ENCODE measurements at regions not wholly inside any gene's neighbourhood (a gene's known extent, or its start where the extent isn't known, plus 50 kb on each side); places are given as distances from the start of the nearest gene placed in this dataset.

DNA sequence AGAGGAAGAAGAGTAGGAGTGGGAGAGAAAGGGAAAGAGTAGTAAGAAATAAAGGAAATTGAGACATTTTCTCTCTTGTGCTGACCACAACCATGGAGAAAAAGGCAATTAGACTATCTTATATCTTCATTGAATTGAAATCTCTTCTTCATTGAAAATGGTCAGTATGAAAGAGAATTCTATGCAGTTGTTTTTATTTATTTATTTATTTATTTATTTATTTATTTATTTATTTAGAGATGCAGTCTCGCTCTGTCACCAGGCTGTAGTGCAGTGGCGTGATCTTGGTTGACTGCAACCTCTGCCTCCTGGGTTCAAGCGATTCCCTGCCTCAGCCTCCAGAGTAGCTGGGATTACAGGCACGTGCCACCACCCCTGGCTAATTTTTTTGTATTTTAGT, 447.1 kb downstream of the PTPRC start:
- Histone ChIP-seq H3K9me3 (ENCODE audit: control insufficient read depth, insufficient read depth, low read depth, low read length) (no peaks in the 10 kb centered on the region), H3K4me3 (ENCODE audit: low read depth in 2 of 2, low read length in 2 of 2) (no peak overlapping the region), H3K27me3 (ENCODE audit: control insufficient read depth, insufficient read depth, low read length) (no peaks in the 10 kb centered on the region), H3K36me3 (ENCODE audit: control insufficient read depth, insufficient read depth, low read length) (no peaks in the 10 kb centered on the region), H3K4me1 (ENCODE audit: control insufficient read depth, insufficient read depth, low read length) (no peaks in the 10 kb centered on the region; the same call in 1 of the 2 replicates), H3K27ac (ENCODE audit: low read length) (no peak overlapping the region)
- no peak for DNase-seq (ENCODE audit: low read depth, low spot score)
- in situ Hi-C loops (cut with HindIII; ENCODE audit: low pct_unique_long_range_greater_than_20kb, low sequenced_read_pairs) = no loop called here
- no peak for TF ChIP-seq SIN3A (IDR thresholded peaks at IDR 0.05; ENCODE audit: borderline replicate concordance, insufficient read depth, low read depth, low read length)
- no peak for TF ChIP-seq CTCF (IDR thresholded peaks at IDR 0.05)
- no peak for TF ChIP-seq POLR2AphosphoS5 (IDR thresholded peaks at IDR 0.05; ENCODE audit: low read depth, low read length)
- no peak for TF ChIP-seq TCF7L2 (IDR thresholded peaks at IDR 0.05; ENCODE audit: low read depth, low read length)
- no peak for TF ChIP-seq REST (IDR thresholded peaks at IDR 0.05; ENCODE audit: insufficient read depth in 1 of 2, low read depth in 2 of 2, low read length in 1 of 2)
- intact Hi-C loops (cut with micrococcal nuclease; ENCODE audit: unreplicated experiment) = no loop called here
- ChIA-PET CTCF (no interaction called here), POLR2A (no interaction called here)
- no TSS peak for BruUV-seq (replicated peaks)
- ATAC-seq = no peak

GRCh38 chr1:199087144-199087543, 448.3 kb downstream of the PTPRC start:
- no peak for ATAC-seq
- POLR2A ChIA-PET = no interaction called here
- BruUV-seq (replicated peaks) = no TSS peak

More at GRCh38 chr1:199087144-199087543, 448.3 kb downstream of the PTPRC start:
- no peaks in the 10 kb centered on the region for H3K4me1 ChIP-seq (ENCODE audit: control insufficient read depth, insufficient read depth, low read length)
- no peaks in the 10 kb centered on the region for H3K27me3 ChIP-seq (ENCODE audit: control insufficient read depth, insufficient read depth, low read length)
- DNase-seq (ENCODE audit: low read depth, low spot score) = no peak
- H3K4me3 ChIP-seq (ENCODE audit: low read depth in 2 of 2, low read length in 2 of 2) = no peak overlapping the region
- intact Hi-C loops (cut with micrococcal nuclease; ENCODE audit: unreplicated experiment) = no loop called here
- H3K9me3 ChIP-seq (ENCODE audit: control insufficient read depth, insufficient read depth, low read depth, low read length) = no peaks in the 10 kb centered on the region
- TF ChIP-seq TCF7L2 (IDR thresholded peaks at IDR 0.05; ENCODE audit: low read depth, low read length) = no peak
- TF ChIP-seq POLR2AphosphoS5 (IDR thresholded peaks at IDR 0.05; ENCODE audit: low read depth, low read length) = no peak
- no peak for TF ChIP-seq CTCF (IDR thresholded peaks at IDR 0.05)
- no peak for TF ChIP-seq SIN3A (IDR thresholded peaks at IDR 0.05; ENCODE audit: borderline replicate concordance, insufficient read depth, low read depth, low read length)
- no peak for TF ChIP-seq REST (IDR thresholded peaks at IDR 0.05; ENCODE audit: insufficient read depth in 1 of 2, low read depth in 2 of 2, low read length in 1 of 2)
- in situ Hi-C loops (cut with HindIII; ENCODE audit: low pct_unique_long_range_greater_than_20kb, low sequenced_read_pairs) = no loop called here
- no peaks in the 10 kb centered on the region for H3K36me3 ChIP-seq (ENCODE audit: control insufficient read depth, insufficient read depth, low read length)
- CTCF ChIA-PET = no interaction called here
- no peak overlapping the region for H3K27ac ChIP-seq (ENCODE audit: low read length)
